ENCODE measurements at regions not wholly inside any gene's neighbourhood (a gene's known extent, or its start where the extent isn't known, plus 50 kb on each side); places are given as distances from the start of the nearest gene placed in this dataset.

DNA sequence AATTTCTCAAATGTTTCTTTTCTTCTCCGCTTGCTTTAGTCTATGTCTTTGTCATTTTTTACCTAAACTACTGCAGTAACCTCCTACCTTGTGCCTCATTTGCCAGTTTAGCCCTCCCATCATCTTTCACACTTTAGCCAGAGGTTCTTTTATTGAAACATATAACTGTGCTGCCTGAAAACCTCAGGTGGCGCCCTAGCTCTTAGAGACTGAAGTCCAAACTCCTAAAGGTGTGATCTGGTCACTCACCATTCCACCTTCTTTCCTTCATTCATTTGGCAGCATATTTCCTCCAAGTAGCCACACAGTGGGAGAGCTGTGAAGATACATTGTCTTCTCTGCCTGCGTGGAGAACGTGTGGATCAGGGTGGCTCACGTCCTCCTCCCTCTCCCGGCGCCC is 98.2 kb upstream of the MAPRE2 start:
- TF ChIP-seq, protein P1, sequence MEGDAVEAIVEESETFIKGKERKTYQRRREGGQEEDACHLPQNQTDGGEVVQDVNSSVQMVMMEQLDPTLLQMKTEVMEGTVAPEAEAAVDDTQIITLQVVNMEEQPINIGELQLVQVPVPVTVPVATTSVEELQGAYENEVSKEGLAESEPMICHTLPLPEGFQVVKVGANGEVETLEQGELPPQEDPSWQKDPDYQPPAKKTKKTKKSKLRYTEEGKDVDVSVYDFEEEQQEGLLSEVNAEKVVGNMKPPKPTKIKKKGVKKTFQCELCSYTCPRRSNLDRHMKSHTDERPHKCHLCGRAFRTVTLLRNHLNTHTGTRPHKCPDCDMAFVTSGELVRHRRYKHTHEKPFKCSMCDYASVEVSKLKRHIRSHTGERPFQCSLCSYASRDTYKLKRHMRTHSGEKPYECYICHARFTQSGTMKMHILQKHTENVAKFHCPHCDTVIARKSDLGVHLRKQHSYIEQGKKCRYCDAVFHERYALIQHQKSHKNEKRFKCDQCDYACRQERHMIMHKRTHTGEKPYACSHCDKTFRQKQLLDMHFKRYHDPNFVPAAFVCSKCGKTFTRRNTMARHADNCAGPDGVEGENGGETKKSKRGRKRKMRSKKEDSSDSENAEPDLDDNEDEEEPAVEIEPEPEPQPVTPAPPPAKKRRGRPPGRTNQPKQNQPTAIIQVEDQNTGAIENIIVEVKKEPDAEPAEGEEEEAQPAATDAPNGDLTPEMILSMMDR (IDR thresholded peaks at IDR 0.05) = no peak
- TF ChIP-seq REST (IDR thresholded peaks at IDR 0.05) = no peak
- TF ChIP-seq RCOR1 (IDR thresholded peaks at IDR 0.05; ENCODE audit: low read depth, low read length) = no peak
- no peak for TF ChIP-seq POLR2A (IDR thresholded peaks at IDR 0.05; ENCODE audit: low read length)
- TF ChIP-seq, protein P2, sequence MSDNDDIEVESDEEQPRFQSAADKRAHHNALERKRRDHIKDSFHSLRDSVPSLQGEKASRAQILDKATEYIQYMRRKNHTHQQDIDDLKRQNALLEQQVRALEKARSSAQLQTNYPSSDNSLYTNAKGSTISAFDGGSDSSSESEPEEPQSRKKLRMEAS (IDR thresholded peaks at IDR 0.05) = no peak
- no peak for TF ChIP-seq MYC (IDR thresholded peaks at IDR 0.05; ENCODE audit: borderline replicate concordance, low read length)
- no peak for TF ChIP-seq RFX5 (IDR thresholded peaks at IDR 0.05)
- no peak for TF ChIP-seq CEBPB (IDR thresholded peaks at IDR 0.05)

Data from A549 (cell line).